DND-41 (cell line): ENCODE measurements at regions not wholly inside any gene's neighbourhood (a gene's known extent, or its start where the extent isn't known, plus 50 kb on each side); places are given as distances from the start of the nearest gene placed in this dataset.

ENCODE experiments used
- ATAC-seq: fragments of 200-7000 bp; cut with Tn5 transposase; 3 replicates; pipeline ENCODE4 v1.9.1; 2021; ENCODE audit warnings: low read depth; ENCODE audit not compliant: insufficient read depth
- DNase-seq: peaks from one replicate; pipeline ENCODE4 v3.0.0-alpha.2; 2020
- H2AFZ ChIP-seq: 2 replicates; pipeline ENCODE4 v1.6.0; 2012; ENCODE audit warnings: low read depth, low read length
- H3K27ac ChIP-seq: 2 replicates; pipeline ENCODE4 v1.5.1; 2012; ENCODE audit warnings: low read length, inconsistent platforms
- H3K27me3 ChIP-seq: fragments of 200-600 bp; sonication (generic); 2 replicates; pipeline ENCODE4 v1.6.0; 2012; ENCODE audit warnings: low read length, mild to moderate bottlenecking, inconsistent platforms; ENCODE audit not compliant: insufficient read depth, poor library complexity
- H3K36me3 ChIP-seq: 2 replicates; pipeline ENCODE4 v1.5.1; 2012; ENCODE audit warnings: low read length, inconsistent platforms; ENCODE audit not compliant: insufficient read depth
- H3K4me1 ChIP-seq: 2 replicates; pipeline ENCODE4 v1.5.1; 2012; ENCODE audit warnings: mild to moderate bottlenecking, low read length; ENCODE audit not compliant: insufficient read depth
- H3K4me2 ChIP-seq: 2 replicates; pipeline ENCODE4 v1.6.0; 2012; ENCODE audit warnings: mild to moderate bottlenecking, moderate library complexity, low read length, inconsistent platforms; ENCODE audit not compliant: insufficient read depth
- H3K4me3 ChIP-seq, 2 experiments: fragments of 200-600 bp in 1 of 2; shearing (Covaris generic) in 1 of 2; 2 replicates each; pipeline ENCODE4 v1.5.1; 2012 to 2016; ENCODE audit warnings: inconsistent platforms in 2 of 2, low read length in 2 of 2, mild to moderate bottlenecking in 2 of 2, low read depth in 1 of 2, moderate library complexity in 1 of 2
- H3K79me2 ChIP-seq: 2 replicates; pipeline ENCODE4 v1.6.0; 2012; ENCODE audit warnings: low read length, inconsistent platforms; ENCODE audit not compliant: insufficient read depth
- H3K9ac ChIP-seq: 2 replicates; pipeline ENCODE4 v1.6.0; 2012; ENCODE audit warnings: low read depth, mild to moderate bottlenecking, inconsistent platforms, low read length, moderate library complexity
- H3K9me3 ChIP-seq: 2 replicates; pipeline ENCODE4 v1.5.1; 2012; ENCODE audit warnings: low read length, moderate library complexity, mild to moderate bottlenecking, inconsistent platforms; ENCODE audit not compliant: insufficient read depth, severe bottlenecking
- H4K20me1 ChIP-seq: 2 replicates; pipeline ENCODE4 v1.6.0; 2012; ENCODE audit warnings: low read length; ENCODE audit not compliant: insufficient read depth
- CTCF ChIP-seq: IDR thresholded peaks from 2 replicates; pipeline ENCODE4 v1.5.1; 2012; ENCODE audit warnings: borderline replicate concordance, low read length, moderate library complexity, mild to moderate bottlenecking; ENCODE audit not compliant: poor library complexity, severe bottlenecking; ENCODE audit errors: extremely low read depth
- EZH2 ChIP-seq: IDR thresholded peaks from 3 replicates; pipeline ENCODE4 v1.6.1; 2012; ENCODE audit warnings: borderline replicate concordance, low read depth, mild to moderate bottlenecking, moderate library complexity, low read length, inconsistent platforms; ENCODE audit not compliant: severe bottlenecking

GRCh38 chr6:115272311-115272710, 788.4 kb downstream of the FRK start:
- Histone ChIP-seq H3K79me2 (no peaks in the 10 kb centered on the region), H3K4me2 (no peak overlapping the region), H3K36me3 (no peaks in the 10 kb centered on the region), H3K9me3 (no peaks in the 10 kb centered on the region), H3K27ac (no peak overlapping the region), H3K27me3 (no peaks in the 10 kb centered on the region), H3K9ac (no peak overlapping the region), H4K20me1 (no peaks in the 10 kb centered on the region), H3K4me3 (no peak overlapping the region), H2AFZ (no peak overlapping the region), H3K4me1 (no peaks in the 10 kb centered on the region)
- TF ChIP-seq EZH2 (no peak), CTCF (no peak)
- no peak for ATAC-seq
- DNase-seq, result no peak

- Histone ChIP-seq H3K27ac (no peak overlapping the region), H3K27me3 (no peaks in the 10 kb centered on the region), H4K20me1 (no peaks in the 10 kb centered on the region), H3K79me2 (no peaks in the 10 kb centered on the region), H3K9me3 (no peaks in the 10 kb centered on the region), H3K4me2 (no peak overlapping the region), H2AFZ (no peak overlapping the region), H3K4me3 (no peak overlapping the region), H3K4me1 (no peaks in the 10 kb centered on the region), H3K9ac (no peak overlapping the region), H3K36me3 (no peaks in the 10 kb centered on the region)
- ATAC-seq, result no peak
- DNase-seq, result no peak
- TF ChIP-seq EZH2, result no peak
- TF ChIP-seq CTCF, result no peak
These were observed 789.3 kb downstream of the FRK start for GRCh38 chr6:115271434-115271833.

GRCh38 chr6:115270953-115271352, 789.7 kb downstream of the FRK start:
- H3K9me3 ChIP-seq, result no peaks in the 10 kb centered on the region
- no peak overlapping the region for H3K4me3 ChIP-seq
- no peak for TF ChIP-seq CTCF
- no peak for TF ChIP-seq EZH2
- H3K27me3 ChIP-seq, result no peaks in the 10 kb centered on the region
- no peak overlapping the region for H3K9ac ChIP-seq
- no peaks in the 10 kb centered on the region for H3K79me2 ChIP-seq
- H4K20me1 ChIP-seq, result no peaks in the 10 kb centered on the region
- ATAC-seq (no peak), DNase-seq (no peak)
- H3K27ac ChIP-seq, result no peak overlapping the region
- H3K4me2 ChIP-seq, result no peak overlapping the region
- H2AFZ ChIP-seq, result no peak overlapping the region
- H3K36me3 ChIP-seq, result no peaks in the 10 kb centered on the region
- H3K4me1 ChIP-seq, result no peaks in the 10 kb centered on the region

GRCh38 chr6:115241373-115241772, 819.3 kb downstream of the FRK start:
- Histone ChIP-seq H3K9ac (no peak overlapping the region), H3K79me2 (no peaks in the 10 kb centered on the region), H3K9me3 (no peaks in the 10 kb centered on the region), H3K27ac (no peak overlapping the region), H3K4me2 (no peak overlapping the region), H3K4me1 (no peaks in the 10 kb centered on the region), H3K36me3 (no peaks in the 10 kb centered on the region), H3K4me3 (no peak overlapping the region), H3K27me3 (no peaks in the 10 kb centered on the region), H2AFZ (no peak overlapping the region), H4K20me1 (no peaks in the 10 kb centered on the region)
- DNase-seq (no peak), ATAC-seq (no peak)
- TF ChIP-seq EZH2 (no peak), CTCF (no peak)
